AG10803 (cell line): ENCODE measurements at regions not wholly inside any gene's neighbourhood (a gene's known extent, or its start where the extent isn't known, plus 50 kb on each side); places are given as distances from the start of the nearest gene placed in this dataset.

Experiments
- DNase-seq: peaks from one replicate; pipeline ENCODE4 v3.0.0; 2010; ENCODE audit warnings: low read depth
- H3K4me3 ChIP-seq: 2 replicates; pipeline ENCODE4 v1.5.1; 2011; ENCODE audit warnings: mild to moderate bottlenecking, low read length, control low read depth
- CTCF ChIP-seq: conservative IDR thresholded peaks from 2 replicates; pipeline ENCODE4 v1.5.1; 2011; ENCODE audit warnings: mild to moderate bottlenecking, low read length, control low read depth, inconsistent platforms

- TF ChIP-seq CTCF: no peak
- H3K4me3 ChIP-seq: no peak overlapping the region
- no peak for DNase-seq
Measured at GRCh38 chr13:80217614-80218456, 123.1 kb downstream of the SPRY2 start.

GRCh38 chr13:80215368-80215767, 125.6 kb downstream of the SPRY2 start:
- DNase-seq: peak; percentile 68
- H3K4me3 ChIP-seq: no peak overlapping the region
- no peak for TF ChIP-seq CTCF

GRCh38 chr13:80214521-80214991, 126.4 kb downstream of the SPRY2 start:
- DNase-seq: peak; percentile 45
- TF ChIP-seq CTCF: no peak
- no peak overlapping the region for H3K4me3 ChIP-seq

GRCh38 chr13:80214050-80214449, 126.9 kb downstream of the SPRY2 start:
- TF ChIP-seq CTCF: no peak
- no peak overlapping the region for H3K4me3 ChIP-seq
- DNase-seq: peak; percentile 56

- H3K4me3 ChIP-seq: no peak overlapping the region
- TF ChIP-seq CTCF: no peak
- no peak for DNase-seq
Measured at GRCh38 chr13:80213201-80213600, 127.7 kb downstream of the SPRY2 start.

- no peak for TF ChIP-seq CTCF
- no peak for DNase-seq
Measured at GRCh38 chr13:80211566-80211965, 129.4 kb downstream of the SPRY2 start.

GRCh38 chr13:80204642-80205041, 136.3 kb downstream of the SPRY2 start:
- DNase-seq: no peak
- no peak overlapping the region for H3K4me3 ChIP-seq
- TF ChIP-seq CTCF: no peak

More at GRCh38 chr13:80211566-80211965, 129.4 kb downstream of the SPRY2 start:
- H3K4me3 ChIP-seq: no peak overlapping the region
